GM23338 (cell line): ENCODE measurements at regions not wholly inside any gene's neighbourhood (a gene's known extent, or its start where the extent isn't known, plus 50 kb on each side); places are given as distances from the start of the nearest gene placed in this dataset.

Experiments used
- EZH2phosphoT487 ChIP-seq: fragments of 200-600 bp; sonication (generic); IDR thresholded peaks from one replicate; pipeline ENCODE4 v1.8.1; 2018; ENCODE audit warnings: antibody characterized with exemption; ENCODE audit not compliant: unreplicated experiment
- JUNB ChIP-seq: IDR thresholded peaks from one replicate; pipeline ENCODE4 v1.6.1; 2016; ENCODE audit warnings: antibody characterized with exemption; ENCODE audit not compliant: unreplicated experiment
- NANOG ChIP-seq: IDR thresholded peaks from 2 replicates; pipeline ENCODE4 v1.6.1; 2016; ENCODE audit warnings: antibody characterized with exemption, borderline replicate concordance
- ZNF331 ChIP-seq: fragments of 250-450 bp; sonication (Bioruptor Pico); IDR thresholded peaks from 2 replicates; pipeline ENCODE4 v1.5.0; 2020; ENCODE audit warnings: low read depth, mild to moderate bottlenecking, moderate library complexity
- TF ChIP-seq, protein P1 (sequence below), 2 experiments: fragments of 200-600 bp in 1 of 2; sonication (generic) in 1 of 2; conservative IDR thresholded peaks; 2 replicates each; pipeline versions ENCODE4 v1.5.1 to v1.6.1; 2016 to 2017; ENCODE audit warnings: antibody characterized with exemption in 2 of 2, low read depth in 2 of 2, mild to moderate bottlenecking in 2 of 2, moderate library complexity in 1 of 2
- TF ChIP-seq, protein P2 (sequence below): IDR thresholded peaks from one replicate; pipeline ENCODE4 v1.6.1; 2018; ENCODE audit warnings: antibody characterized with exemption; ENCODE audit not compliant: unreplicated experiment

DNA sequence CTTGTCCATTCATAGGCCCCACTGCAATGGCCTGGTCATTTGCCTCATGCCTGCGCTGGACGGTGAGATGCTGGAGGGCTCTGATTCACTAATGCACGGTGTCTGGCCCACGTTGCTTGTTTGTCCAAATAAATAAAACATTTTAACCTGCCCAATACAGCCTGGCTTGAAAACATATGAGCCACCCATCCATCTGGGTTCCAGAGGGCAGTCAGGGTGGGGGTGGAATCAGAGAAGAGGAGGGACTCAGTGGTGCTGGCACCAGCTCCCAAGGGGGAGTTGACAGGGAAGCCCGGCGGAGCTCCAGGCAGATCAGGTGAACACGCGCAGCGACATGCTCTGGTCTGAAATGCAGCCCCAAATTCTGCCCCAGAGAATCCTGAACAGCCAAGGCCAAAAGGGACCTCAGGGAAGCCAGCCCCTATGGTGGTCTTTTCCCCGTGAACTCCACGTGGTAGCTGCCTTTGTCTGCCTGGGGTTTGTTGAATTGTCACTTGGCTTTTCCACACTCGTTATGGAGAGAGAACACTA is 265.2 kb downstream of the UACA start:
- TF ChIP-seq, protein P1, sequence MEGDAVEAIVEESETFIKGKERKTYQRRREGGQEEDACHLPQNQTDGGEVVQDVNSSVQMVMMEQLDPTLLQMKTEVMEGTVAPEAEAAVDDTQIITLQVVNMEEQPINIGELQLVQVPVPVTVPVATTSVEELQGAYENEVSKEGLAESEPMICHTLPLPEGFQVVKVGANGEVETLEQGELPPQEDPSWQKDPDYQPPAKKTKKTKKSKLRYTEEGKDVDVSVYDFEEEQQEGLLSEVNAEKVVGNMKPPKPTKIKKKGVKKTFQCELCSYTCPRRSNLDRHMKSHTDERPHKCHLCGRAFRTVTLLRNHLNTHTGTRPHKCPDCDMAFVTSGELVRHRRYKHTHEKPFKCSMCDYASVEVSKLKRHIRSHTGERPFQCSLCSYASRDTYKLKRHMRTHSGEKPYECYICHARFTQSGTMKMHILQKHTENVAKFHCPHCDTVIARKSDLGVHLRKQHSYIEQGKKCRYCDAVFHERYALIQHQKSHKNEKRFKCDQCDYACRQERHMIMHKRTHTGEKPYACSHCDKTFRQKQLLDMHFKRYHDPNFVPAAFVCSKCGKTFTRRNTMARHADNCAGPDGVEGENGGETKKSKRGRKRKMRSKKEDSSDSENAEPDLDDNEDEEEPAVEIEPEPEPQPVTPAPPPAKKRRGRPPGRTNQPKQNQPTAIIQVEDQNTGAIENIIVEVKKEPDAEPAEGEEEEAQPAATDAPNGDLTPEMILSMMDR (conservative IDR thresholded peaks at IDR 0.05; ENCODE audit: low read depth in 2 of 2), result no peak
- TF ChIP-seq ZNF331 (CRISPR knock-in tag) (no peak), JUNB (no peak), NANOG (no peak), EZH2phosphoT487 (no peak)
- TF ChIP-seq, protein P2, sequence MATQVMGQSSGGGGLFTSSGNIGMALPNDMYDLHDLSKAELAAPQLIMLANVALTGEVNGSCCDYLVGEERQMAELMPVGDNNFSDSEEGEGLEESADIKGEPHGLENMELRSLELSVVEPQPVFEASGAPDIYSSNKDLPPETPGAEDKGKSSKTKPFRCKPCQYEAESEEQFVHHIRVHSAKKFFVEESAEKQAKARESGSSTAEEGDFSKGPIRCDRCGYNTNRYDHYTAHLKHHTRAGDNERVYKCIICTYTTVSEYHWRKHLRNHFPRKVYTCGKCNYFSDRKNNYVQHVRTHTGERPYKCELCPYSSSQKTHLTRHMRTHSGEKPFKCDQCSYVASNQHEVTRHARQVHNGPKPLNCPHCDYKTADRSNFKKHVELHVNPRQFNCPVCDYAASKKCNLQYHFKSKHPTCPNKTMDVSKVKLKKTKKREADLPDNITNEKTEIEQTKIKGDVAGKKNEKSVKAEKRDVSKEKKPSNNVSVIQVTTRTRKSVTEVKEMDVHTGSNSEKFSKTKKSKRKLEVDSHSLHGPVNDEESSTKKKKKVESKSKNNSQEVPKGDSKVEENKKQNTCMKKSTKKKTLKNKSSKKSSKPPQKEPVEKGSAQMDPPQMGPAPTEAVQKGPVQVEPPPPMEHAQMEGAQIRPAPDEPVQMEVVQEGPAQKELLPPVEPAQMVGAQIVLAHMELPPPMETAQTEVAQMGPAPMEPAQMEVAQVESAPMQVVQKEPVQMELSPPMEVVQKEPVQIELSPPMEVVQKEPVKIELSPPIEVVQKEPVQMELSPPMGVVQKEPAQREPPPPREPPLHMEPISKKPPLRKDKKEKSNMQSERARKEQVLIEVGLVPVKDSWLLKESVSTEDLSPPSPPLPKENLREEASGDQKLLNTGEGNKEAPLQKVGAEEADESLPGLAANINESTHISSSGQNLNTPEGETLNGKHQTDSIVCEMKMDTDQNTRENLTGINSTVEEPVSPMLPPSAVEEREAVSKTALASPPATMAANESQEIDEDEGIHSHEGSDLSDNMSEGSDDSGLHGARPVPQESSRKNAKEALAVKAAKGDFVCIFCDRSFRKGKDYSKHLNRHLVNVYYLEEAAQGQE, result no peak
